Loucy (cell line): ENCODE measurements at regions not wholly inside any gene's neighbourhood (a gene's known extent, or its start where the extent isn't known, plus 50 kb on each side); places are given as distances from the start of the nearest gene placed in this dataset.

ENCODE experiments used
- H2AFZ ChIP-seq: fragments of 200-600 bp; sonication (generic); 2 replicates; pipeline ENCODE4 v1.6.0; 2016; ENCODE audit warnings: antibody characterized with exemption, mild to moderate bottlenecking, low read length, moderate library complexity
- H3F3A ChIP-seq: fragments of 200-600 bp; 2 replicates; pipeline ENCODE4 v1.6.0; 2016; ENCODE audit warnings: antibody characterized with exemption, low read depth, mild to moderate bottlenecking
- H3K27me3 ChIP-seq: fragments of 200-600 bp; sonication (generic); 2 replicates; pipeline ENCODE4 v1.6.1; 2014; ENCODE audit warnings: low read length, mild to moderate bottlenecking; ENCODE audit not compliant: insufficient read depth, poor library complexity, severe bottlenecking
- H3K36me3 ChIP-seq: fragments of 200-600 bp; sonication (generic); 2 replicates; pipeline ENCODE4 v1.6.1; 2016; ENCODE audit warnings: low read length; ENCODE audit not compliant: insufficient read depth
- H3K4me1 ChIP-seq: fragments of 200-600 bp; sonication (generic); 2 replicates; pipeline ENCODE4 v1.5.1; 2014; ENCODE audit warnings: low read length, mild to moderate bottlenecking; ENCODE audit not compliant: insufficient read depth, poor library complexity, severe bottlenecking
- H3K4me2 ChIP-seq: fragments of 200-600 bp; sonication (generic); 2 replicates; pipeline ENCODE4 v1.6.0; 2014; ENCODE audit warnings: antibody characterized with exemption, low read length, low read depth, mild to moderate bottlenecking; ENCODE audit not compliant: poor library complexity, severe bottlenecking
- H3K4me3 ChIP-seq: fragments of 200-600 bp; sonication (generic); 2 replicates; pipeline ENCODE4 v1.5.1; 2014; ENCODE audit warnings: low read length, mild to moderate bottlenecking, mixed read lengths; ENCODE audit not compliant: poor library complexity, severe bottlenecking
- H3K79me2 ChIP-seq: fragments of 200-600 bp; sonication (generic); 2 replicates; pipeline ENCODE4 v1.6.1; 2014; ENCODE audit warnings: low read length; ENCODE audit not compliant: insufficient read depth
- H3K9ac ChIP-seq: fragments of 200-600 bp; sonication (generic); 2 replicates; pipeline ENCODE4 v1.6.0; 2014; ENCODE audit warnings: mild to moderate bottlenecking, low read depth, low read length, moderate library complexity; ENCODE audit not compliant: poor library complexity, severe bottlenecking
- H3K9me2 ChIP-seq: fragments of 200-600 bp; sonication (generic); replicated peaks from 2 replicates; pipeline ENCODE4 v1.6.1; 2016; ENCODE audit warnings: low read depth, low read length, mixed read lengths
- H3K9me3 ChIP-seq: fragments of 200-600 bp; sonication (generic); 2 replicates; pipeline ENCODE4 v1.6.1; 2014; ENCODE audit warnings: mild to moderate bottlenecking, antibody characterized with exemption, low read length, low read depth; ENCODE audit not compliant: insufficient read depth
- H4K20me1 ChIP-seq: fragments of 200-600 bp; sonication (generic); 2 replicates; pipeline ENCODE4 v1.6.0; 2014; ENCODE audit warnings: antibody characterized with exemption, low read length, mild to moderate bottlenecking; ENCODE audit not compliant: insufficient read depth, poor library complexity, severe bottlenecking
- CTCF ChIP-seq: fragments of 200-600 bp; sonication (generic); conservative IDR thresholded peaks from 2 replicates; pipeline ENCODE4 v1.5.1; 2014; ENCODE audit warnings: mild to moderate bottlenecking, antibody characterized with exemption, low read length
- EZH2phosphoT487 ChIP-seq: fragments of 200-600 bp; IDR thresholded peaks from 2 replicates; pipeline ENCODE4 v1.6.1; 2018; ENCODE audit warnings: antibody characterized with exemption, mild to moderate bottlenecking, moderate library complexity, borderline replicate concordance

- TF ChIP-seq EZH2phosphoT487 (no peak), CTCF (no peak)
- Histone ChIP-seq H3K79me2 (no peaks in the 10 kb centered on the region), H3K27me3 (no peaks in the 10 kb centered on the region), H3K9me2 (no peaks in the 10 kb centered on the region), H3K4me1 (peaks cover 6% of the 10 kb centered on the region), H3K4me2 (no peak overlapping the region), H4K20me1 (no peaks in the 10 kb centered on the region), H3F3A (no peaks in the 10 kb centered on the region), H3K36me3 (no peaks in the 10 kb centered on the region), H3K9me3 (no peaks in the 10 kb centered on the region; the same call in 1 of the 2 replicates), H2AFZ (peak overlapping the region; percentile 54; the same call in 1 of the 2 replicates), H3K9ac (no peak overlapping the region), H3K4me3 (no peak overlapping the region)
Observed at GRCh38 chr4:100130964-100131363, 59.3 kb downstream of the DDIT4L start.

- Histone ChIP-seq H4K20me1 (no peaks in the 10 kb centered on the region), H3K9ac (no peak overlapping the region), H3K4me2 (no peak overlapping the region)
Observed at GRCh38 chr4:100130491-100130890, 59.8 kb downstream of the DDIT4L start.

GRCh38 chr4:100129774-100130173 is 60.5 kb downstream of the DDIT4L start:
- Histone ChIP-seq H3K4me2 (no peak overlapping the region), H3K9me3 (no peaks in the 10 kb centered on the region; the same call in 1 of the 2 replicates), H3K4me1 (peaks cover 6% of the 10 kb centered on the region)

More at GRCh38 chr4:100130491-100130890, 59.8 kb downstream of the DDIT4L start:
- H3K9me2 ChIP-seq = no peaks in the 10 kb centered on the region
- H3K4me3 ChIP-seq = no peak overlapping the region
- no peaks in the 10 kb centered on the region for H3K36me3 ChIP-seq
- peaks cover 6% of the 10 kb centered on the region for H3K4me1 ChIP-seq
- TF ChIP-seq CTCF (no peak), EZH2phosphoT487 (no peak)
- no peaks in the 10 kb centered on the region for H3K27me3 ChIP-seq
- H3K9me3 ChIP-seq = no peaks in the 10 kb centered on the region; the same call in 1 of the 2 replicates
- no peaks in the 10 kb centered on the region for H3K79me2 ChIP-seq
- no peaks in the 10 kb centered on the region for H3F3A ChIP-seq
- peak overlapping the region; percentile 54 for H2AFZ ChIP-seq

More at GRCh38 chr4:100129774-100130173, 60.5 kb downstream of the DDIT4L start:
- Histone ChIP-seq H3K9ac (no peak overlapping the region), H3K9me2 (no peaks in the 10 kb centered on the region), H2AFZ (no peak overlapping the region), H3K27me3 (no peaks in the 10 kb centered on the region), H3K79me2 (no peaks in the 10 kb centered on the region), H4K20me1 (no peaks in the 10 kb centered on the region), H3K4me3 (no peak overlapping the region), H3K36me3 (no peaks in the 10 kb centered on the region), H3F3A (no peaks in the 10 kb centered on the region)
- TF ChIP-seq EZH2phosphoT487 = no peak
- no peak for TF ChIP-seq CTCF
